ENCODE measurements at regions not wholly inside any gene's neighbourhood (a gene's known extent, or its start where the extent isn't known, plus 50 kb on each side); places are given as distances from the start of the nearest gene placed in this dataset.

DNA sequence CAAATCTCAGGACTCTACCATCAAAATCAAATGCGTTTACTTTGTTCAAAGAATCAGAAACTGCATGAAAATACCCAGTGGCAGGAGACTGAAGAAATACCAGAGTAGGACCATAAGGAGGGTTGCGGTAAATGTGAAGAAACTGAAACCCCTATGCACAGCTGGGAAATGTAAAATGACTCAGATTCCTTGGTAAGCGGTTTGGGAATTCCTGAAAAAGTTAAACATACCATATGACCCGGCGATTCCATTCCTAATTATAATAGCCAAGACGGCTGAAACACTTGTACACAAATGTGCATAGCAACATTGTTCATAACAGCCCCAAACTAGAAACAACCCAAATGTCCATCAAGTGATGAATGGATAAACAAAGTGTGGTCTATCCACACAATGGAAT is 114.1 kb upstream of the GRAMD1B start (continued):
- TF ChIP-seq ZBTB33 (IDR thresholded peaks at IDR 0.05), result no peak

- DNase-seq (ENCODE audit: low spot score), result no peak
- TF ChIP-seq YY1 (IDR thresholded peaks at IDR 0.05), result no peak
- no peak for TF ChIP-seq RXRA (IDR thresholded peaks at IDR 0.05)
- no peak for TF ChIP-seq ATF3 (IDR thresholded peaks at IDR 0.05)
- TF ChIP-seq HNF4A (conservative IDR thresholded peaks at IDR 0.05), result no peak
- no peak for TF ChIP-seq HNF4G (IDR thresholded peaks at IDR 0.05)
- TF ChIP-seq FOXA1 (IDR thresholded peaks at IDR 0.05), result no peak
- no peak for TF ChIP-seq JUND (IDR thresholded peaks at IDR 0.05)
- TF ChIP-seq NR2F2 (IDR thresholded peaks at IDR 0.05), result no peak
- no peak for TF ChIP-seq SP1 (IDR thresholded peaks at IDR 0.05)
- TF ChIP-seq TAF1 (conservative IDR thresholded peaks at IDR 0.05), result no peak
- TF ChIP-seq FOXA2 (IDR thresholded peaks at IDR 0.05), result no peak
- TF ChIP-seq RAD21 (IDR thresholded peaks at IDR 0.05), result no peak
- TF ChIP-seq ZBTB33 (IDR thresholded peaks at IDR 0.05), result no peak
- TF ChIP-seq, protein P1, sequence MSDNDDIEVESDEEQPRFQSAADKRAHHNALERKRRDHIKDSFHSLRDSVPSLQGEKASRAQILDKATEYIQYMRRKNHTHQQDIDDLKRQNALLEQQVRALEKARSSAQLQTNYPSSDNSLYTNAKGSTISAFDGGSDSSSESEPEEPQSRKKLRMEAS (IDR thresholded peaks at IDR 0.05), result no peak
- TF ChIP-seq CTCF (IDR thresholded peaks at IDR 0.05; ENCODE audit: low read depth, low read length, missing input control), result no peak
- no peak for TF ChIP-seq EGR1 (IDR thresholded peaks at IDR 0.05; ENCODE audit: low read depth in 2 of 2)
- no peak for TF ChIP-seq GABPA (IDR thresholded peaks at IDR 0.05 in 1 of 2, conservative IDR thresholded peaks at IDR 0.05 in 1 of 2)
- Histone ChIP-seq H3K27me3 (ENCODE audit: control insufficient read depth in 4 of 4, insufficient read depth in 4 of 4, low read length in 3 of 4) (peaks cover 0 to 3% (median 0%) of the 10 kb centered on the region in 4 donors), H3K27ac (ENCODE audit: low read depth in 1 of 2, low read length in 2 of 2) (no peak overlapping the region), H3K4me1 (ENCODE audit: control insufficient read depth in 4 of 4, insufficient read depth in 4 of 4, low read length in 3 of 4) (no peaks in the 10 kb centered on the region), H3K9me3 (ENCODE audit: control insufficient read depth in 4 of 4, low read length in 3 of 4) (no peaks in the 10 kb centered on the region), H3K4me3 (ENCODE audit: low read depth in 1 of 3, low read length in 3 of 3) (no peak overlapping the region), H3K9ac (ENCODE audit: low read depth in 1 of 2, low read length in 2 of 2) (no peak overlapping the region), H3K36me3 (ENCODE audit: control insufficient read depth in 4 of 4, insufficient read depth in 3 of 4, low read depth in 1 of 4, low read length in 3 of 4) (no peaks in the 10 kb centered on the region)
- 73% methylated on average over 11 of the region's 11 CpGs for WGBS
Observed at GRCh38 chr11:123314972-123315371, 115.1 kb upstream of the GRAMD1B start.

- WGBS, result 84% methylated on average over 5 of the region's 5 CpGs
- Histone ChIP-seq H3K4me3 (ENCODE audit: low read depth in 1 of 3, low read length in 3 of 3) (no peak overlapping the region), H3K4me1 (ENCODE audit: control insufficient read depth in 4 of 4, insufficient read depth in 4 of 4, low read length in 3 of 4) (no peaks in the 10 kb centered on the region), H3K27ac (ENCODE audit: low read depth in 1 of 2, low read length in 2 of 2) (no peak overlapping the region), H3K27me3 (ENCODE audit: control insufficient read depth in 4 of 4, insufficient read depth in 4 of 4, low read length in 3 of 4) (peaks cover 0 to 9% (median 0%) of the 10 kb centered on the region in 4 donors), H3K9me3 (ENCODE audit: control insufficient read depth in 4 of 4, low read length in 3 of 4) (no peaks in the 10 kb centered on the region), H3K9ac (ENCODE audit: low read depth in 1 of 2, low read length in 2 of 2) (no peak overlapping the region), H3K36me3 (ENCODE audit: control insufficient read depth in 4 of 4, insufficient read depth in 3 of 4, low read depth in 1 of 4, low read length in 3 of 4) (no peaks in the 10 kb centered on the region)
- no peak for DNase-seq (ENCODE audit: low spot score)
- TF ChIP-seq, protein P1 (IDR thresholded peaks at IDR 0.05), result no peak
- TF ChIP-seq NR2F2 (IDR thresholded peaks at IDR 0.05) (no peak), GABPA (IDR thresholded peaks at IDR 0.05 in 1 of 2, conservative IDR thresholded peaks at IDR 0.05 in 1 of 2) (no peak), JUND (IDR thresholded peaks at IDR 0.05) (no peak), YY1 (IDR thresholded peaks at IDR 0.05) (no peak), SP1 (IDR thresholded peaks at IDR 0.05) (no peak), REST (IDR thresholded peaks at IDR 0.05) (no peak), HNF4A (conservative IDR thresholded peaks at IDR 0.05) (no peak), FOXA2 (IDR thresholded peaks at IDR 0.05) (no peak), RAD21 (IDR thresholded peaks at IDR 0.05) (no peak), ZBTB33 (IDR thresholded peaks at IDR 0.05) (no peak), RXRA (IDR thresholded peaks at IDR 0.05) (no peak), EGR1 (IDR thresholded peaks at IDR 0.05; ENCODE audit: low read depth in 2 of 2) (no peak)
Observed at GRCh38 chr11:123313262-123313661, 116.8 kb upstream of the GRAMD1B start.
